NK-92 treated with Interleukin-12 subunit alpha and Interleukin-12 subunit beta, amount 100 ng/mL, for 24 hours (cell line): ENCODE measurements at regions not wholly inside any gene's neighbourhood (a gene's known extent, or its start where the extent isn't known, plus 50 kb on each side); places are given as distances from the start of the nearest gene placed in this dataset.

Source experiments
- DNase-seq: peaks from one replicate; lab custom pipeline; 2025; lab: John Stamatoyannopoulos, UW

DNA sequence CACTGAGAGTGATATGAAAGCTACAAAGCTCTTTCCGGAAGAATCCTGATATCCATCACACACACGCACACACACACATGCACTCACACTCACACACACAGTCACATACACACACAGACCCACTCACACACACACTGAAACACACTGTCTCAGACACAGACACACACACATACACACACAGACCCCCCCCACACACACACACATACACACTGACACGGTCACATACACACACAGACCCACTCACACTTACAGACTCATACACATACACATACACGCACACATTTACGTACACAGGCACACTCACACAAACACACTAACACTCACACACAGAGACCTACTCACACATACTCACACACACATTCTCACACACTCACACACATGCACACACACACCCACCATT, 58.6 kb downstream of the LIG4 start:
- DNase-seq, result no peak

DNA sequence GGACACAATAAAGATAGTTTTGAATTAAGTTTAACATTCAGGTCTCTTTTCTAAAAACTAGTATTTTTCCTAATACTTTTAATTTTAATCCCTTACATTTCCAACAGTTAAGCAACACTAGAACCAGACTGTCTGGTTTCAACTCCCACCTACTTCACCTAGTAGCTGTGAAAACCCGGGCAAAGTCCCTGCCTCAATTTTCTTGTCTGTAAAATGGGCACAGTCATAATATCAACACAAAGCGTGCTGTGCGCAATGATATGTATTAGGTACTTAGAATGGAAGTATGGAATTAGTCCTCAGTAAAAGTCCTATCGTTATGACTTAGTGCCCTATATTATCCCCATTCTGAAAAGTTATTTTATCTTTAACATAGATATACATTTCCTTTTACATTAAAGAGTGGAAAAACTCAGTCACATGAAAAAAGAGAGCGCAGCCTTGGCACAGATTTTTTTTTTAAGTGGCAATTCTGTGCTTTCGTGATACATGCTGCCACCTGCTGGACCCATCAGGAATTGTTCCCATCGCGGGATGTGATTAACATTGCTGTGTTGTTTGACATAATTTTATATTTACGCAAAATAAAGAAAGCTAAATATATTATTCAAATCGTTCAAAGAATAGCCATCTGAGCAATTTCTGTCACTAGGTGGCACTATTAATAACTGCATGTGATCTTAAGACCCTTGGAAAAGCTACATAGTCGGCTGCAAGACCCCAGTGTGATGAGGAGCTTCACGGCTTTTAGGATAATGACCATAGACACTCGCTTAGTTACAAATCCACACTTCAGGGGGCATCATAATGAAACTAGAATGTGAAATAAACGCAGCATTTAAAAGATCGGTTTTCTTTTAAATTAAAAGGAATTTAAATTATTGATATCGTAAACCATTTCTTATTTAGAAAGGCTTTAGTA, 59.9 kb downstream of the LIG4 start:
- DNase-seq, result peak; percentile 6

DNA sequence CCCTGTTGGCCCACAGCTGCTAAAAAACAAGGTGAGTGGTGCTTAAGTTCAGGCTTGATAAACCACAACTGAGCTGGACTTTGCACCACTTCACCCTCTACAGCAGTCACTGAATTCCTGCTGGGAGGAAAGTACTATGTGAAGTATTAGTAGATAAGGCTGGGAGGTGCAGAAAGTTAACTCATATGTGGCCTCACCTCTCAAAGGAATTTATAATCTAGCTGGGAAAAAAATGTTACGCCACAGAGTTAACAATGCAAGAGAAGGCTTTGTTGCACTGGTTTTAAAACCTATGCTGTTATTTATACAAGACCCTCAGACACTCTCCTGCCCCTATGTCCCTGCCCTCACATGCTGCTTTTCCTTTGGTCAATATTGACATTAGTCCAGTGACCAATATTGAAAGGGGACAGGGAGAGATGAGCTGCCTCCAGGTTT, 60.9 kb downstream of the LIG4 start:
- DNase-seq, result no peak

DNA sequence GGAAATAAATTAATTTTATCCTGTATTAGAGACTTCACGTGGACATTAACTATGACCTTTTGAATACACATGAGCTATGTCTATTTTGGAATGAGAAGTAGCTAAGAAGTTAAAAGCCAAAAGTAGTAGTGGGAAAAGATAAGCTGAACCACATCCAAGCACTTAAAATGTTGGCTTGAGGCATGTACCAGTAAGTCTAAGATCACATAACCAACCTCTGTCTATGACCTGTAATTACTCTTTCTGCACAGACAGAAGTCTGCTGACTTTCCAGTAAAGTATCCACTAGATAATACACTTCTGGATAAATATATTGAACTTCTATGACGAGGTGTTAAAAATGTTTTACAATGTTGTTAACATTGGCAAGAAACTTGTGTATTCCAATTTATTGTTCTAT, 68.7 kb downstream of the LIG4 start:
- no peak for DNase-seq

DNA sequence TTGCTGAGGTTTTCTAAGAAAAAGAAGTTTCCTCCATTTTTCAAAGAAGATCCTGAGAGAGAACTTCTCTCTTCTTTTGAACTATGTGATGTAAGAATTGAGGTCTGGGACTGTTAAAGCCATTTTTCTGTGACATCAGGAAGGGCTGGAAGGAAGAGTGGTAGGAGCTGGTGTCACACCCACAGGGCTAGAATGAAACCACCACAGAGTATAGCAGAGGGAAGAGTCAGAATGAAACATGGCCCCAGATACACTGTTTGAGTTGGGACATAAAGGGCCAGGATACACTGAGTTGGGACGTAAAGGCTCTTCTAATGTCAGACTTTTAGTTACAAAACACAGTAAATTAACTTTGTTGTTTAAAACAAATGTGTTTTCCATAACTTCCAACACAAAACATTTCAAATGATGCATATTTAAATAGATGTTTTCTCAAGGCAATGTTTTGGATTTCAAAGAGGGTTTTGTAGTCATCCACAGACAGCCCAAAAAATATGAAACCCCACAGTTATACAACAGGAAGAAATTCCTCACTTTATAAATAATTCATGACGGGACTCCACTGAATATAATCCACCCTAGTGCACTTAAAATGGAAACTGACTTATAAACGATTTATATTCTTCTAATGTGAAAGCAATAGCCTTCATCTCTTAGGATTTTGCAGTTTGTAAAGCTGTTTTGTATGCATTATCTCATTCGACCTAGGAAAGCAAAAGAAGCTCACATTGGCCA, 72.5 kb downstream of the LIG4 start:
- no peak for DNase-seq

DNA sequence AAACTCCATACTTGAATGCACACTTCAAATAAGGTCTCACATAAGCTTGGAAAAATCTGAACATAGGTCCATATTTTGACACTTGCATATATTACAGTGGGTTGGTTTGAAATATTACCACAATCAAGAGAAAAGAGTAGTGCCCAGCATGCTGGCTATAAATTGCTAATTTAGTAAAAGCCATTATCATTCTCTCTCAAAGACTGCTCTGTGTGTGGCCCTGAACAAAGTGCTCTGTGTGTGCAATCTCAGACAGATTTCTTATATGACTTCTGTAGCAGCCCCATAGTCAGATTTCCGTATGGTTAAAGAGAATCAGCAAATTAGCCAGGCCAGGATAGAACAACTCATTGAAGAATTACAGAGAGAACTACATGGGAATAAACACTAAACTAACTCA, 78.2 kb downstream of the LIG4 start:
- DNase-seq, result no peak

DNA sequence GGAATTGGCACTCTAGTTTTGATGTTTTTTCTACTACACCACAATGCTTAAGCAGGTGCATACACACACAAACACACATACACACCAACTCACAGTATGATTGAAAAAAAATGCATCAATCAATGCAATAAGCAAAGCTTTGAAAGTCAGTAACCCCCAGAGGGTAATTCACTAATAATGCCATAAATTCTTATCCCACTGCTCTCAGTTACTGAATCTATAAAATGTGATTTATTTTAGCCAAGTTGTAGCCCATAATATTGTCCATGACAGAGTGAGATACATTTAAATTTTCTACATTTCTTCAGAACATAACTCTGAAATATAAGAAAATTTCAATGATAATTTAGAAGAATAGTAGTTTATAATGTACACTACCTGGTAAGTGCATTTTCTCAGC, 87.9 kb downstream of the LIG4 start:
- no peak for DNase-seq

DNA sequence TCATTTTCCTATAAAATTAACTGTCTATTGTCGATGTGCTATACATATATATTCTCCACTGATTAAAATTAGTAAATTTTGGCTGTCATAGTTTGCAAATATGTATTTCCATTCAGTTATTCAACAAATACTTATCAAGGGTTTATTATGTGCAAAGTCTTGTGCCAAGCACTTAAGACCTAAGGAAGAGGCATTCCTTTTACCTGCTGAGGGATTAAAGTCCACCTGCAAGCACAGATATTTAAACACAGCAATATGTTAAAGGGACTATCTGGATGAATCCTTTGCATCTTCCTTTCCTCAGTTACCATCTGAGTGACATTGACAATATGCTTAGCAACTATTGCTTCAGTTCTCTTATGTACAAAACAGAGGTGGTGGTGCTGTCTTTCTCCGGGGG, 89.3 kb downstream of the LIG4 start:
- DNase-seq, result no peak

DNA sequence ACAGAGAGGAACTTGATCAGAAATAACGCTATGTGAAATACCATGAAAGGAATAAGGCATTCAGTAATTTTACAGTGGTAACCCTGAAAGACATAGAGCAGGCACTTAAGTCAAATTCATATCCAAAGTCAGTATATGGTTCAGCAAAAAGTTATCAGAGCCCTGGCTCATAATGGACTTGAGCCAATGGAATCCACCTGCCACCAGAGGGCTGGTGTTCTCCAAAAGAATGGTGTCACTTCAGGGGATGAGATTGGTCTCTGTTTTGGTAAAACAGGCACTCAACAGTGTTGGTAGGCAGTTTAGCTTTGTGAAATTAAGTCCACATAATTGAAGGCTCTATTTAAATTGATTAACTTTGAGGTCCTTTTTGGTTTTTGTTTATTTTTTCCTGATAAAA, 93.9 kb downstream of the LIG4 start:
- no peak for DNase-seq

DNA sequence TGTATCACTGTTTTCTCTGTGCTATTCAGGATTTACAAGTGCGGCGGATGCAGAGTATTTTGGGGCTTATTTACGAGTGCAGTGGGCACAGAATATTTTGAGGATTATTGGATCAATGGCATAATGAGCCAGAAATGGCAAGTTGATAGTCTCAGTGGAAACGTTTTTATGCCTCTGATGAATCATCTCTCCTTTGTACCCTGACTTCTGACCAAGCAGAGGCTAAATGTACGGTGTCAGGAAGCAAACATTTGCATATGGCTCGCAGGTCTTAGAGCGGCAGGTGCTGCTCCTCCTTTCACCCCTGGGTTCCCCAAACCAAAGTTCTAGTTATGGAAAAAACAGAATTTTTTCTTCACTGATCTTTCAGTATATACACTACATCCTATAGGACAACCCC, 94.5 kb downstream of the LIG4 start:
- no peak for DNase-seq

DNA sequence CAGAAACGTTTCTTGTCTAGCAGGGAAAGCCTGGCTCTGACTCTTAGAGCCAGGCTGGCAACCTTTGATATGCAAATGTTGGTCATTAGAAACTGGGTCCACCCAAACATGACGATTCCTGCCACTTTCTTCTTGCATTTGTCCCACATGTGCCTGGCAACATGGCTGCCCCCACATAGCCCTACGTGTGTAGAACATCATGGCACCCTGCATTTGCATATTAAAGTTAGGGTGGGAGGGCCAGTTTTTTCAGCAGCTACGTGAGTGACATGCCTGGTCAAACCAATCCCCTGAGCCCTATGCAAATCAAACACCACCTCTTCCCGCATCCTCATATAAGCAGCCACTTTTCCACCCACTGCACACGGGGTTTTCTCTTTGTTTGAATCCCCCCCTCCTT, 95.0 kb downstream of the LIG4 start:
- DNase-seq, result no peak

DNA sequence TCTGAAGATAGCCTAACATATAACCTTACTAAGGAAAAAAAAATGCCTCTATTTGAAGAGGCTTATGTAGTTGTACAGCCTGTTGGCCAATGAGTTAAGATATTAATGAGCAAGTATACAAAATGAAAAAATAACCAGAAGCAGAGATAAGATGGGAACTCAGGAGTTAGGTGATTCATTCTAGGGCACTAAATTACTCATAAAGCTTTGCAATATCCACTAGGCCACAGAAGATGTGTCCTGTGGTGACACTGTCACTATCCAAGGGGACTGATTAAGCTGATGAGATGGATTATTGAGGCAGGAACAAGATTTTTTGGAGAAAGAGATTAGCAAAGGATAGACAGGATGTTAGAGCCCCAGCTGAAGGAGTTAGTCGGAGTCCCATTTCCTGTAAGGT, 99.6 kb downstream of the LIG4 start:
- no peak for DNase-seq

DNA sequence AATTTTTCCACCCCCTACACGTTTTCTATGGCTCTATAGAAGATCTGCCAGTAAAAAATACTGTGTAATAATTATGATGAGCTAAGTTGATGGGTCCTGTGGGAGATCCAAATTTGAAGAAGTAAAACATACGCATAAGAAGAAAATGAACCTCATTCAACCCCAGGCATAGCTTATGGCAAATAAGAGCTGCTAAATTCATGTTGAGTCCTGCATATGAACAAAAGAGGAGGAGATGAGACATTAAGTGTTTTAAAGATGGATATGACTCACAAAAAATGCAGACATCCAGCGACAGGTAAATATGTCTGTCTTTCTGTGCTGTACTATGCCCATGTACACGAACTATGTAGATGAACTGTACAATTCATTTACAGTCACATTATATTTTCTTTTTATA, 101.9 kb downstream of the LIG4 start:
- DNase-seq, result no peak

DNA sequence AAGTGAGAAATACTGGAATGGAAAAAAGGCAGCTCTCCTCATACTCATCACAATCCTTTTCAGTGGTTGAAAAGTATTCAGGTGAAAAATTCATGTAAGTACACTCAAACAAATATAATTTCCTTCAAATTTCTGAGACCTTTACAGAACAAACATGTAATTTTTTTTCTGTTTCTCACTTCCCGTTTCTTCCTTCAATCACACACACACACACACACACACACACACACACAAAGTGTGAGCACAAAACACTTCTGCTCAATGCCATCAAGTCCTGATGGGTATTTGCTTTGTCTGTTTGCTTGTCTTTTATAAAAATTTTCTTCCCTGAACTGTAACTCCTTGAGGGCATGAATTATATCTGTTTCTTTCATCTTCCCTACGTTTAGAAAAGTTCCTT, 110.6 kb downstream of the LIG4 start:
- no peak for DNase-seq

DNA sequence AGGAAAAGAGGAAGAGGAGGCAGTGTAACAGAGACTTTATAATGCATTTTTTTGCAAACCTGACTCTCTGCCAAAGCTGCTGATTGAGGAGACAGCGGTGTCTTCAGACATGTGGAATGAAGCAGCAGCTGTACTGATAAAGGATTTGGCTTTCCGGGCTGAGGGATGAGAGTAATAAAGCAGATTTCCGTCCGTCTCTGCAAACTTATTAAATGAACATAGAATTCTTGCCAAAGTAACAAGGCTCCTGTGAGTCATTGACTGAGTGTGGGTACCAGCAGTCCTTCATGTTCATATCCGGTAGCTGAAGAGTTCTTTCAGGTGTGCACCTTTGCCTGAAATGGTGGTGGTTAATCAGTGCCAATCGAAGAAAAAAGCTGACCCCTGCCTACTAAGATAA, 112.6 kb downstream of the LIG4 start:
- no peak for DNase-seq

DNA sequence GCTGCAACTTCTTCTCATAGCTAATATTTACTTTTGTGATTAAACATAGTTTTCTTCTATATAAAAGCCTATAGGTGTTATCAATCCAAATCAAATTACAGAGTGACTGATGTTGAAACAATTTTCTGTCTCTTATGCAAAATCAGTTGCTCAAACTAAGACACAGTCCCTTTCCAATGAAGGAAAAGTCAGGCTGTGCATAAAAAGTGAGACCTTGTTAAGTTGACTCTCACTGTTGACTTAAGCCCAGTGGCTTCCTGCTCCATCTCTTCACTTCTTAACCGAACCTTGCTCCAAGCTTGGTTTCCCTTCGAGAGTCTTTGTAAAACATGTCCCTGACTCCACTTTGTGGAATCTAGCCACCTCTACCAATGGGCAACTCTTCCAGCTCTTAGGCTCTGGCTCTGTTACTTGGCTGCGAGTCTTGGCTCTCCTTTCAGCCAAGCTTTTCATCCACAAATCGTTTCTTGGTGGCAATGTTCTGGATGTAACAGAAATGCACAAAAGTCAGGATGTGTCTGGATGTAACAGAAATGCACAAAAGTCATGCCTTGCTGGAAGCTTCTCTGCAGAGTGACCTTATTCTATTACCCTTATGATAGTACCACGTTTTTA, 118.9 kb downstream of the LIG4 start:
- DNase-seq, result no peak

DNA sequence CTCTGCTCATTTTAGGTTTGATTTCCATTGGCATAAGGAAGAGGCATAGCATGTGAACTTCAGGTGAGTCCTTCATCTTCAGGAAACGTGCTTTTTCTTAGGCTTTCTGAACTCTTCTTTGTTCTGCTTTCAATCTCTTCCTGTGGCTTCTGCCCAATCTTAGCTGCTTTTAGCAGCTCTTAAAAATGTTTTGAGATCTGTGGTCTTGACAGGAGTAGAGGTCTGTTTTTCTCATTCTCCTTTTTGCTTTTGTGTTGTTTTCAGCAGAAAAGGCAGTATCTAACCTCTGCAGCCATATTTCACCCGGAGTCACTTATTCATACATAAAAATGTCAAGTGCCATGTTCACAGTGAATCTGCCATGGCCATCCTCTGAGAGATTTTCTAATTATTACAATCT, 120.3 kb downstream of the LIG4 start:
- no peak for DNase-seq

DNA sequence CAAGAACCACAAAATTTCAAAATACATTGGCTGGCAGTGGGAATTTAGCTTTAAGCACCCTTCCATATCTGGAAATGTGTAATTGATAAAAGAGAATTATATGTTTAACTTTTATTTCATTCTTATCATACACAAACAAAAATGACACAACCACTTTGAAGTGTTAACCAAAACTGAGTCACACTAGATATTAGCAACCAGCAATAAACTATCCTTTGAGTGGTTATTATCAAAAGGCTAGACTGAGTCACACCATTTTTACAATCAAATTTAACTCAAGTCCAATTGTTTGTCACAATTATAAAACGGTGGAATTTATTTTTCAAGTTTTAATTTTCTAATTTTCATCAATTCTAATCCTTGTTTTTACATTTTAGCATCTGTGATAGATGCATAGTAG, 121.7 kb downstream of the LIG4 start:
- no peak for DNase-seq

DNA sequence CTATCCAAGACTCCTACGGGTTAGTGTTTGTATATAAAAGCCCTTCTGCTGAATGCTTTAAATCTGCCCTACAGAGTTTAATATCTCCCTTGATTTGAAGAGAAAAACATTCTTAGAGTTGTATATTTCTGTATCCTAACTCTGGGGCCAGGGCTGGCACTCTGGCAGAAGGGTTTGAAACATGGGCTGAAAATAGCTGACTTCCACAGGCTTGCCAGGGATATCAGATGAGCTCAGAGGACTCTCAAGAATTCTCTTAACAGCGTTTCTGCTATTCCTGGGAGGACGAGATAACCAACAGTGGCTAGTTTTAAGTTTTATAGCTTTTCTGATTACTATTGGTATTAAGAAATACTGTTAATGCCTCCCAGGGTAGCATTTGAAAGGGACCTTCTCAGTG, 127.5 kb downstream of the LIG4 start:
- DNase-seq, result no peak

DNA sequence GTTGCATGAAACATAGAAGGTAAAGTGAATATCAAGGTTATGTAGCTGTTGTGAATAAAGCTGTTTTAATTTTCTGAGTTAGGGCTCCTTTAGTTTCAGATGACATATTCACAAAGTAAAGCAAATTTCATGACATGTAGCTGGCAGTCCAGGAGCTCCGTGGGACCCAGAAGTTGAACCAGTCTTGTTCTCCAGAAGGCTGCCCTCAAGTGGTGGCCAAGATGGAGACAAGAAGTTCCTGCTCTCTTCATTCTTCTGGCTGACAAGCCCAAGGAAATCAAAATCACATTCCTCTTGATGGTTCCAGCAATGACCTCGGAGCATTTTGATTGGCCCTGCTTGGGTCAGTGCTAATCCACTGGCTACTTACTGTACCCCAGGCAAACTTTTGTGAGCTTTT, 128.7 kb downstream of the LIG4 start:
- DNase-seq, result peak; percentile 3

DNA sequence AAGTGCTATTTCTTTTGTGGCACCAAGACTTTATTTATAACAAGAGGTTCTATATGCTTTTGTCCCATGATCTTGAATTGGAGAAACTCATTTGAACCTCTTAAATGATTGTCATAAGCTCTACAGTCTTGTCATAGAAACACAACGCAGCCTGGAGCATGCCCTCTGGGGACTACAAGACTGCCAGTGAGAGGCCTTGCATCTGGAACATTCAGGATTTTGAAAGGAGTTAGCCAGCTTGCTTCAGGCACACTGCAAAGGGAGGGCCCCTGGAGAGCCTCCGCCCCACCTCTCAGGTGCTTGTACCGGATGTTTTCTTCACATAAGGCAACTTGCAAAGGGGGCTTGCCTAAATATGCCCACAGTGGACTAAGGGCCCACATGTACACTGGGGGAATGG, 130.5 kb downstream of the LIG4 start:
- DNase-seq, result no peak

DNA sequence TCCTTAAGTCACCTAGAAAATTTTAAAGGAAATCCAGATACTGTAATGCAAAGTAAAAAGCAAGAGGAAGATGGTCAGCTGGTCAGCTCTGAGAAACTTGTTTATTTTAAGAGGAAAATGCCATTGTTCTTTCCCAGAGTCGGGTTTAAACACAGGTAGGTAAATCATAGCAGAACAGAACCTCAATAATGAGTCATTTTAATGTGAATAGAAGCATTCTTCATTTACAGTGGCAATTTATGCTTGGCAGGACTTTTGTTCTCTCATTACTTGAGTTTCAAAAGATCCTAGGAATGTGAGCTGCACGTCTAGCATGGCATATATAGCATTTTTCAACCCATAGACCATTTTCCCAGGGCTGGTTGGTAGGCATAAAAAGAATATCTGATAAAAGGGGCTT, 132.3 kb downstream of the LIG4 start:
- no peak for DNase-seq

DNA sequence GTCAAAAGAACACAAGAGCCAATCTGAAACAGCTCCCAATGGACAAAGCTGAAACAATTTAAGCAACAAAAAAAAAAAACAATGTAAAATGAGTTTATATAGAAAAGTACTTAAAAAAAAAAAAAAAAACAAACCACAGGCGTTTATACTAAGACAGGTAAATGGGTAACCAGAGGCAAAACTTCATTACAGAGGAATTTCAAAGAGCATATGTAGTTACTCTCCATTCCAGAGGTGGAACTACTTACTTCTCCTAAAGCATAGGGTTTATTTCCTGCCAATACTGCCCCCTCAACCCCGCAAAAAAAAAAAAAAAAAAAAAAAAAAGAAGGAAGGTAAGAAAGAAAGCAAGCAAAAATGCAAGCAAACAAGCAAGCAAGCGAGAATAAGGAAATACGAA, 132.9 kb downstream of the LIG4 start:
- no peak for DNase-seq
